ENCODE measurements at regions not wholly inside any gene's neighbourhood (a gene's known extent, or its start where the extent isn't known, plus 50 kb on each side); places are given as distances from the start of the nearest gene placed in this dataset.

DNA sequence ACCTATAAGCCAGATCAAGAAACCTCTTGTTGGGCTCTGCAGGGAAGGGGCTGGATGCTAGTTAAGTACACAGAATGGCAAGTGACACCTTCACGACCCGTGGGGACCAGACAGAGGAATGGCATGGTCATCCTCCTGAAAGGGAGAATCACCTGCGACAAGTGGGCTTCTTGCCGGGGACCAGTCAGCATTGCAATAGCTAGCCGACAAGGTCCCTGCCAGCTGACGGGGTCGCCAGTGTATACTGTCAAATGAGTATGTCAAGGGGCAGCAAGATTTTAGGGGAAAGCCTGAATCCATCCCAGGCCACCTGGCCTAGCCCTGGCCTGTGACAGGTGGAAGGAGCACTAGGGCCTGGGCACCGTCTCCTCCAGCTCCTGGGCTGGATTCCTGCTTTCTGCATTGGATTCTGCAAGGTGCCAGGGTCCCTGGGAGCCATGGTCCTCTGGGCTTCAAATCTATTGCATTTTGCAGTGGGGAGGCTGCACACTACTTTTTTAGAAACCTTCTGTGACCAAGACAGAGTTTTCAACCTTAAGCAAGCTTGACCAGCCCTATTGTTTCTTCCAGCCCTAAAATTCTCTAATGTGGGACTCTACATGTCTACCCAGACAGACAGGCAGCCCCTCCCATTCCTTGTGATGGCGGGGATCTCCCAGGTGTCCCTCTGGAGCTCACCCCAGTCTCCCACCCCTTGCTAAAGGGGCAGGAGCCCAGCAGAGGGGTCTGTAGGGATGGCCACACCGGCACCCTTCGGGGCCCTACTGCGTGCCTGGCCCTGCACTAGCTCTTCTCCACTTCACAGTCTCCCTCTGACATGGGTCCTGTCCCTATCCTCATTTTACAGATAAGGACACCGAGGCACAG, 178.5 kb downstream of the GLI2 start:
- DNase-seq = no peak

DNA sequence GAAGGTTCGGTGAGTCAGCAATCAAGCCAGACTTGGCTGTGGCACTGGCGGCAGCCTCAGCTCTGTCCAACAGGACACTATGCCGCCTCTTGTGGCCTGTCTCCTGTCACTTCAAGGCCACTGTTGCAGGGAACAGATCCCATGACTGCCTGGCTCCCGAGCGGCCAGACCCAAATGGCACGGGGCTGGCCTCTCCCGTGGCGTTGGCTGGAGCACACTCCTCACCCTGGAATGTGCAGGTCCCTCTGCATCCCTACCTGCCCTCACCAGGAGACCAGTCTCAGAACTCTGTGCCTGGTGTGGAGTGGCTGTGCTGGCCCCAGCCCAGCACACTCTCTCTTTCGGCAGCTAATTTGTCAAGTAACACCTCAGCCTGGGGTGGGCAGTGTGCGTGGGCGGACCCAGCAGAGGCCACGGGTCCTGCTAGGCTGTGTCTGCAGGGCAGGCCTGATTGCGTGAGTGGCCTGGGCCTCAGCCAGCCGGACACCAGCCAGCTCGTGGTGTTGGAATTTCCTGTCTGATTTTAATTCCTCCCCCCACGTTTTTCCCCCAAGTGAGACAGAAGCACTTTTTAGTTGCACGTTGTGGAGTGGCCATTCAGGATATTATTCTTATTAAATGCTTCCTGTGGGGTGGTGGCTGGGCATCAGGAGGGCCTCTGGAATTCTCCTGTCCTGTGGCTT, 179.3 kb downstream of the GLI2 start:
- DNase-seq = peak in 12 of 51 donors; percentile 14 to 41 (median 32)

DNA sequence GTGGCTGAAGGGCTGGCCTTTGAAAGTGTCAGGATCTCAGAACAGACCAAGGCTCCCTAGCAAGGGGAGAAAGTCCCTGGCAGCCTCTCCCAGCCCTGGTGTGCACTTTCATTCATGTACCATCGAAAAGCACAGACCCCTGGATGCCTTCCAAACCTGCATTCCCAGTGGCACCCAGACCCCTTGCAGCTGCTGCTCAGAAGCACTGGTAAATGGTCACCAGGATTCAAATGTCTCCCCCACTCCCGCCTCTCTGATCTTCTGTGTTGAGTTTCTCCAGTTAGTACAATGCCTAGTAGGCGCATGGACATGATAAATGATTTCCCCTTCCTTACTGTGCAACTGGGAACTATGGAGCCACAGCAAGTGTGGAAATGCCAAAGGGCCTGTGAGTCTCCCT, 180.0 kb downstream of the GLI2 start:
- DNase-seq = no peak

DNA sequence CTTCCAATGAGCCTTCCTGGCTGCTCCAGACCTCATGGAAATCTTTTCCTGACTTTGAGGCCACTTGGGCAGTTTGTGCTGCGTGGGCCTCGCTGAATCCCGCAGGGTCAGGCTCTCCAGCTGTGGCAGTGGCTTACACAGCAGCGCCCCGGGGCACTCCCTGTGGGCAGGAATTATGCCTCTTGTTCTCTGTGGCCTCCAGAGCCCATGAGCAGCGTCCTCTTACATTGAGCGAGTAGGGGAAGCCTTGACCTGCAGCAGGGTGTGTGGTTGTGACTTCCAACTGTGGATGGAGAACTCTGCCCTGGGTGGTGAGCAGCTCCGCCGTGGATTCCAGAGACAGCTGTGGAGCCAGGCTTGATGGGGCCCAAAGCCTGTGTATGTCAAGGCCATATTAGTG, 180.8 kb downstream of the GLI2 start:
- no peak for DNase-seq

DNA sequence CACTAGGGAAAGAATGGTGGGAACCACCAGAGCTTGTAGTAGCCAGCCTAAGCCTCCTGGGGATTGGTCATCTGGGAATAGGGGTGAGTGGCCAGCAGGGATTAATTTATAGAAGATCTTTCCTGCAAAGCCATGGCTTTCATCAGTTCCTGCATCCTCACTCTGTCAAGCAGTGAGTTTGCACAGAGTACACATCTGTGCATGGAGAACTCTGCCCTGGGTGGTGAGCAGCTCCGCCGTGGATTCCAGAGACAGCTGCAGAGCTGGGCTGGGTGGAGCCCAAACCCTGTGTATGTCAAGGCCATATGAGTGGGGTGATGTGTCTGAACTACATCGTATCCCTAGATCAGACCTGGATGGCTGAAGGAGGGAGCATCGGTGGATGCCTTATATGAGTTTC, 182.2 kb downstream of the GLI2 start:
- DNase-seq = no peak

DNA sequence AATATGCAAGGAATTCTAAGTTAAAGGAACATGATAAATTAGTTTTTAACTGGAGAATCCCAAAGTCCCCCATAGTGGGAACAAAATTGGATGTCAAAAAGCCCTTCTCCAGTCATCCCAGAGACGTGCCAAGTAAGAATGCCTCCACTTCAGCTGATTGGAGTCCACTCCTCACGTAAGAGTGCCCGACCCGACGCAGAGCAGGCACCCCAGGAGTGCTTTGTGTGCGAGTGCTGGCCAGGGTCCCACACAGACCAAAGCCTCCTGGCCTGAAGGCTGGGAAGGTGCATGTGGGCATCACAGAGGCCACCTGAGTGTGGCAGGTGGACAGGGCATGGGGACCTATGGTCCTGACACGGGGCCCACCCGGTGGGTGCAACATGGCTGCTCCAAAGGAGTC, 183.5 kb downstream of the GLI2 start:
- no peak for DNase-seq

DNA sequence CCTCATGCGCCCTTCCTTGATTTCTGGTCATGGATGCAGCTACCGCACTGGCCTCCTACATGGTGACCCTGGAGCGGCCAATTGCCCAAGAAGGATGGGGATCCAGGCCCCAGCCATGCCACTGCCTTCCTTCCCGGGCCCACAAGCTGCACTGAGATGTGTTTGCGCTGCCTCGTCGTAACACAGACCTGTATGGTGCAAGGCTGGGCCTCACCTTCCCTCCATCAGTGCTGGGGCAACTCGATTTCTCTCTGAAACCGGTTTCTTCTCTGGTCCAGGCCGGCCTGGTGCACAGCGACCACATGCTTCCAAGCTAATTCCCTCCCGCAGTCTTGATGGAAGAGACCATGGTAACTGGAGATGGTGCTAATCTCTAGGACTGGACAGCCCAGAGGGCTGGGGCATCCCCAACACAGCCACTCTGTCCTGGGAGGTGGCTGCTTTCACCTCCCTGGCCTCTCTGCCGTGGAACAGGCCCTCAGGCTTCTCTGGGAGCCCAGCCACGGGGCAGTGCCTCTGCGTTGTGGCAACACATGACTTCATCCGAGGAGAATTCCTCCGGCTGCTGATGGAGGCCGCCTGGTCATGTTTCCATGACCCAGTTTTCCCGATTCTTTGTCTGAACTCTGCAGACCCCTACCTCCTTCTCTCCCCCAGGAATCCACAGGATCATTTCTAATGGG, 184.2 kb downstream of the GLI2 start:
- peak in 8 of 51 donors; percentile 2 to 30 (median 18) for DNase-seq

DNA sequence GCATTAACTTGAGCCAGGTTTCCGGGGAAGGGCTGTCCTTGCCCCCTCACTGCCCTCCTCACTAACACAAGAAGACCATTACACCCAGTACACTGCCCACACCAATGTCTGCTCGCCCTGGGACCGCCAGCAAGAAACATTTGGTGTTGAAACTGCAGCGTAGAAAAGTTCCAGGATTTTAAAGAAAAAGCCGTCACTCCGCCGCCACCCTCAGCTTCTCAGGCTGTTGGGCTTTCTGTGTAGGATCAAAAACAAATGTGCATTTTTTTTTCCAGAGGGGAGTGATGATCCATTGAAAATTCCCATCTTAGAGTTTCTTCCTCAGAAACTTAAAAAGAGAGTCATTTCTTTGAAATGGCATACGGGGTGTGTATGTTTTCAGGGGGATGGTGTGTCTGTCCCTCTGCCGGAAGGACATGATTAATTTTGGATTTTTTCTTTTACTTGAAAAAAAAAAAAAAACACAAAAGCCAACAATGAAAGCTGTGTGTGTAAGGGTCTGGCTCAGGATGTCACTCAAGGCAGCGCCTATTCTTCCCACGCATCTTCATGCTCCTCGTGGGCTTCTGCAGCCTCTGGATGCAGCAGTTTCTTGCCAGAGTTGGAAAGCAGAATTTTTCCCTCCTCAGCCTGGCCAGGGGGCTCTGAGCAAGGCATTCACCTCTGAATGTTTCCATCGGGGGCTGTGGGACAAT, 184.9 kb downstream of the GLI2 start:
- DNase-seq = no peak

DNA sequence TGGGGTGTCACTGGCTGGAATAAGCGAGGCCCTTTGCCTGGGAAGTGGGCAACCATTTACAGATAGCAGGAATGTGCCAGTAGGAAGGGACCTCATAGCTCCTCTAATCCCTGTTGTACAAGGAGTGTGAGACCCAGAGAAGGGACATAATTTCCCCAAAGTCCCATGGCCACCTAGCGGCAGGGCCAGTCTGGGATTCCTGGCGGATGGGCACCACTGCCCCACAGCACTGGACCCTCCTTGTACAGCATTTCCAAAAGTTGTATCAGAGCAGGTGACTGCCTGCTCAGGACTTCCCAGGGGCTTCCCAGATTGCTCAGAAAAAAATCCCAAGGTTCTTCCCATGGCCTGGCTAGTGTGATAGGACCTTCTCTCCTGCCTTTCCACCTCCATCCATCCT, 185.8 kb downstream of the GLI2 start:
- DNase-seq = no peak

DNA sequence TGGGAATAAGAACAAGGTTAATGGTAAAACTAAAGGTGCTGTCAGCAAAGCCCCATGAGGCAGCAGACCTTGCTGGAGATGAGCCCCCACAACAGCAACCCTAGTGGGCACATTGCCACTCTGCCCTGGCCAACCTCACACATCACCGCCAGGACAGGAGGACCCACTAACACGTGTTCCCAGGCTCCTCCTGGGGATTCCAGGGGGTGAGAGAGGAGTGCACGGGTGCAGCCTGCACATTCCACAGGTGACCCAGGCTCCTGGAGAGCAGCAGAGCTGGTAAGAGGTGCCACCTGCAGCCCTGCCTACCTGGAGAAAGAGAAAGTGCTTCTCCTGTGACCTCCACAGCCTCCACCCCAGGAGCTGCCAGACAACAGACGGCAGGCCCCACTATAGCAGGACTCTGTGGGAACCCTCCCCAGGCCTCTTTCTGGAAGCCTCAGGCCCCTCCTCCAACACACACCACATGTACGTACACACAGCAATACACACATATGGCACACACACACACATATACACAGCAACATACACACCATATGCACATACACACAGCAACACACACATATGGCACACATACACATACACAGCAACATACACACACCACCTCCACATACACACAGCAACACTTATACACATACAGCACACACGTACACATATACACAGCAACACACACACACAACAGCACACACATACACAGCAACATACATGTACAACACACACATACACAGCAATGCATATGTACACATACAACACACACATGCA, 187.1 kb downstream of the GLI2 start:
- no peak for DNase-seq

DNA sequence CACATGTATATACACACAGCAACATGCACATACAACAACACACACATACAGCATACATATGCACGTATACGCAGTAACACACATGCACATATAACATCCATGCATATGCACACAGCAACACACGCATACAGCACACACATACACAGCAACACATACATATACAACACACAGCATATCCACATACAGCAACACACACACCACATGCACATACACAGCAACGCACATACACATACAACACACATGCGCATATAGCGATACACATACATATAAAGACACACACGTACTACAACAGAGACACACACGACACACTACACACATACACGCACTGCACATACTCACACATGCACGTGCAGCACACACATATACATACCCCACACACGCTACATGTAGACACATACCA, 187.8 kb downstream of the GLI2 start:
- no peak for DNase-seq

DNA sequence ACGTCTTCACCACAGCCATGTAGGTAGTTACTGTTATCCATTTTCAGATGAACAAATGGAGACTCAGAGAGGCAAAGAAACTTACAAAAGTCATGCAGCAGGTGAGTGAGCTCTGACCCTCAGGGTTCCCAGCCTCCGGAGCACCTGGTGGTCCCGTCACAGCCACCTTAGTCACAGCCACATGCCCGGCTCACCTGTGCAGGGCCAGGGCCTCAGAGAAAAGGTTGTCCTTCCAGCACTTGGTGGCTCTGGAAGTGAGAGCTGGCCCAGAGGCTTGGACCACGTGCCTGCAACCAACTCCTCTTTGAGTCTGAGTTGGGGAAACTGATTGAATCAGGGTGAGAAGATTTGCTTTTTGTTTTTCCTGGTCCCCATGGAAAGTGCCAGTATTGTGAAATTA, 189.3 kb downstream of the GLI2 start:
- no peak for DNase-seq

DNA sequence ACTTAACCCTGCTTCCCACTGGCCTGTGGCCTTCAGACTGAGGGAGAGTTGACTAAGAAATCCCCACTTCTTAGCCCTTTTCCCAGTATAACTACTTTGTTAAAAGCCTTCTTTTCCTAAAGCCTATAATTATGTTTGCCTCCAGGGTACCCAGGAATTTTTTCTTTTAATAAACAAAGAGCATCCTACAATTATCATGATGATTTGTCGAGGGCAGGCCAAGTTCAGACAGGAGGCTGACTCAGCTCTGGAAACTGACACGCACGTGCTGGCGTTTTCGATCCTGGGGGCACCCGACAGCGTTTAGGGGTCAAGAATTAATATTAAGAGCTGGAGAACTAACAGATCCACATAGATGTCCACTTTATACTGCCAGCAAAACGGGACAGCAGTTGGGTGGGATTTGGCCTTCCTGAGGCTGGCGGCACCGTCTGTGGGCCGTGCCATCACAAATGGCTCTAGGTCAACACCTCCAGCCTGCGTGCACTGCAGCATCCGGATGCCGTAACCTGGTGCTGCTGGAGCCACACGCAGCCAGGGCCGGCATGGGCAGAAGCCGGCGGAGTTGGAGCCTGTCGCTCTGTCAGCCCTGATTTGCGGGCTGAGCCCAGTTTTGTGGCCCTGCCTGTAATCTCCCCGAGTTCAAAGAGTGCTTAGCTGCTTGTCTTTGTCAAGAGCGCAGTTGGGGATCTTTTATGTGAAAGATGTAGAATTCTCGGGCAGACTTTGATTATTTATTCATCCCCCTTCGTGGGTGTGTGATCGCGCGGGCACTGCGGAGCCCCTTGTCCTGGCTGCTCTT, 191.0 kb downstream of the GLI2 start:
- DNase-seq = no peak

DNA sequence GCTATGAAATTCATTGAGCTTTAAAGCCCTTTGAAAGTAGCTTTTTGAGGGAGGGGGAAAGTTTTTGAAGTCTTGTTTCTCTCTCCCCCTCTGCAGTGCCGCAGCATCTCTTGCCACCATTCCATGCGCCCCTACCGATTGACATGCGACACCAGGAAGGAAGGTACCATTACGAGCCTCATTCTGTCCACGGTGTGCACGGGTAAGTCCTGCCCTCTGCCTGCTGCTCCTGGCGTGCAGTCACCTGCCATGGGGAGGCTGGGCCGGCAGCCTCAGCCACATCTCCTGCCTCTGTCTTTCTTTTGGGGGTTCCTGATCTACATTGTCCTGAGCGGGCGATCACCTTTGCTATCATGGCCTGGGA, 191.6 kb downstream of the GLI2 start:
- no peak for DNase-seq

DNA sequence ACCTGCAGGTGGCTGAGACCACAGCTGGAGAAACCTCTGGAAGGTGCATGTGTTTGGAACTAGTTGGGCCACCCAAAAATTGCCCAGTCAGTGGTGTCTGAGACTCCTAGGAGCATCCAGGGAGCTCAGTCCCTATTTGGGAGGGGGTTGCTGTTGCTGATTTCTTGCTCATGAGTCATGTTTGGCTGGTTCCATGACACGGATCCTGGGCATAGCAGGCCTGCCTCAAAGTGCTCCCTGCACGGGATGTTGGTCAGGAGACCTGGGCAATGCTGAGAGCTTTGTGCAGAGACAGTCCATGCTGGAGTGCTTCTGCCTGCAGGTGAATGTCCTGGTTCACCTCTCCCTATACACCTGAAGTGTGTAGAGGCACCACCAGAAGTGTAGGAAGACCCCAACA, 194.2 kb downstream of the GLI2 start:
- no peak for DNase-seq

DNA sequence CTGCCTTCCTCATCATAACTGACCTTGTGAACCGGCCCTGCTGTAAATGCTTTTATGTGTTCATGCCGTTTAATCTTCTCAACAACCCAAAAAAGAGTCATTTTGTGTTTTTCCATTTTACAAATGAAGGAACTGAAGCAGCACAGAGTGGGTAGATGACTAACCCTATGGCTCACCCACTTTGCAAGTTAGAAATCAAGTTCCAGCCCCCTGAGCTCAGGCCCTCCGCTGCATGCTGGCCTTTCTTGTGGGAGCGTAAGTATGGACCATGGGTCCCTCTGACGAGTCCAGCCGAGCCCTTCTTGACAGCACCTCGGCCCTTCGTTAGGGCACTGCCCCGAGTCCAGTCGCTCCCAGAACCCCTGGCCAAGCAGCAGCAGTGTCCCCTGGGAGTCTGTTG, 194.6 kb downstream of the GLI2 start:
- no peak for DNase-seq

DNA sequence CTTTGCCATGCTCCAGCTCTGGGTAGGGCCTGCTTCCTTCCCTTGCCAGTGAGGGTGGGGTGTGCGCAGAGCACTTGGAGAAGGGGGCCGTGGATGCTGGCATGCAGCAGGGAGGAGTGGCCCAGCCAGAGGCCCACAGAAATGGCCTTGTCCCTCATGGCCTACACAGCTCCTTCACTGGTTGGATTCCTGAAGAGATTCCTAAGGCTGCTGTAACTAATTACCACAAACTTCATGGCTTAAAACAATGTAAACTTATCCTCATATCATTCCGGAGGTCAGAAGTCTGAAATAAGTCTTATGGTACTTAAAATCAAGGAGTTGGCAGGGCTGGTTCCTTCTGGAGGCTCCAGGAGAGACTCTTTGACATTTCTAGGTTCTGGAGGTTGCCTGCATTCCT, 195.2 kb downstream of the GLI2 start:
- DNase-seq = no peak

DNA sequence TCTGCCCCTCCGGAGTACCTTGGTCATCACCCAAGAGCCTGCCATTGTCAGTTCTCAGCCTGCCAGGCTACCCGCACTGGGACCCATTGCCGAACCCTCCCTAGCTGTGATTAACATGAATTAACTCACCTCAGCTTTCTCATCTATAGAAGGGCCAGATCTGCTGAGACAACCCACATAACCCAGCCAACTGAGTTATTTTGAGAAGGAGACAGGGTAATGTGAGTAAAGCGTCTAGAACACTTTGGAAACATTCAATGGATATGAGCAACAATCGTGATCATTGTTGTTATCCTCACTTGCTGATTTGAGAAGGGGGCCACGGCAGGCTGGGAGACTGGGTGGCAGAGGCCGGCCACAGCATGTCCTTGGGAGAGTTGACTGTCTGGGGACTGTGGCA, 196.8 kb downstream of the GLI2 start:
- DNase-seq = no peak

DNA sequence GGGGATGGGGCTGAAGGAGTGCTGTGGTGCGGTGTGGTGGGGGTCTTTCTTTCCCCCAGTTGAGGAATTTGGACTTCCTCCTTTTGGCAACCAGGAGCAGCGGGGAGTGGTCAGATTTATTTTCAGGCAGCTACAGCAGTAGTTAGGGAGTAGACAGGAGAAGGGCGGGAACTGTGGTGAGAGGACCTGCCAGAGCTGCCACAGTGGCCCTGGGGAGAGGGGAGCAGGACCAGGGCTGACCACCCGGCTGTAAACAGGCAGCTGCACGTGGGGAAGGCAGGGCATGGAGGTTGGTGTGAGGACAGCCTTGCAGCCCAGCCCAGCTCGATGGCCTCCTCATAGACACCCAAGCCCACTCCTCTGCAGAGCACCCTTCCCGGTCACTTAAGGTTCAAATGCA, 197.2 kb downstream of the GLI2 start:
- no peak for DNase-seq
